Urinary bladder (tissue), 3 donors: ENCODE measurements at regions not wholly inside any gene's neighbourhood (a gene's known extent, or its start where the extent isn't known, plus 50 kb on each side); places are given as distances from the start of the nearest gene placed in this dataset.

ENCODE experiments used
- DNase-seq: peaks from one replicate; pipeline ENCODE4 v3.0.0-alpha.2; 2015; ENCODE audit errors: extremely low spot score
- H3K27ac ChIP-seq: one replicate; pipeline ENCODE4 v1.5.1; 2013; ENCODE audit warnings: low read depth, mild to moderate bottlenecking, moderate library complexity
- H3K36me3 ChIP-seq: one replicate; pipeline ENCODE4 v1.6.1; 2013; ENCODE audit warnings: mild to moderate bottlenecking, moderate library complexity; ENCODE audit not compliant: insufficient read depth
- H3K4me1 ChIP-seq: one replicate; pipeline ENCODE4 v1.6.1; 2013; ENCODE audit warnings: mild to moderate bottlenecking, moderate library complexity; ENCODE audit not compliant: insufficient read depth
- H3K4me3 ChIP-seq: one replicate; pipeline ENCODE4 v1.5.1; 2013; ENCODE audit warnings: low read depth, low read length
- WGBS: extraction: QIAGEN DNeasy Blood & Tissue Kit; methylation state at CpG from one replicate; pipeline ENCODE4 v1.1.7; 2013; 5-methylcytosine and 5-hydroxymethylcytosine counted together
- donor health status: healthy with polysubstance abuse.
- donor health status: healthy.

DNA sequence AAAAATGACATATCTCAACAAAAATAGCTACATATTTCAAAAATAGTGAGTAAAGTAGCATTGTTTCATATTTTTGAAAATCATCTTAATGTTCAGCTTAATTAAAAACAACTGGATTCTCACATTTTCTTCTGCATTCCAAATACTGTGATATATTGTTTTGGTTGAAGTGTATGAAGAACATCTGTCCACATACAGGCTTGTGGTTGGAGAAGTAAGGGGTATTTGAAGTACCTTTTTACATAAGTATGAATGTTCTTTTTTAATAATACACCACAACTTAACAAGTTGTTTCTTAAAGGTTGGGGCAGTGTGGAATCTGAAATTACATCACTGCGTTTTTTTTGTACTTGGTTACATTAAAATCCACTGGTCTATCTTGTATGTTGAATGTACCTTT lies 442.5 kb downstream of the KIF20B start:
- WGBS: 99% methylated on average over 1 of the region's 1 CpG

GRCh38 chr10:90148116-90148855 lies 446.9 kb downstream of the KIF20B start:
- 73% methylated on average over 6 of the region's 6 CpGs for WGBS
- Histone ChIP-seq H3K36me3 (no peaks in the 10 kb centered on the region), H3K27ac (no peak overlapping the region), H3K4me1 (no peaks in the 10 kb centered on the region), H3K4me3 (no peak overlapping the region)
- no peak for DNase-seq

More for the DNA sequence above, 442.5 kb downstream of the KIF20B start:
- H3K4me1 ChIP-seq: no peaks in the 10 kb centered on the region
- no peak overlapping the region for H3K27ac ChIP-seq
- DNase-seq: no peak
- no peaks in the 10 kb centered on the region for H3K36me3 ChIP-seq
- H3K4me3 ChIP-seq: no peak overlapping the region

DNA sequence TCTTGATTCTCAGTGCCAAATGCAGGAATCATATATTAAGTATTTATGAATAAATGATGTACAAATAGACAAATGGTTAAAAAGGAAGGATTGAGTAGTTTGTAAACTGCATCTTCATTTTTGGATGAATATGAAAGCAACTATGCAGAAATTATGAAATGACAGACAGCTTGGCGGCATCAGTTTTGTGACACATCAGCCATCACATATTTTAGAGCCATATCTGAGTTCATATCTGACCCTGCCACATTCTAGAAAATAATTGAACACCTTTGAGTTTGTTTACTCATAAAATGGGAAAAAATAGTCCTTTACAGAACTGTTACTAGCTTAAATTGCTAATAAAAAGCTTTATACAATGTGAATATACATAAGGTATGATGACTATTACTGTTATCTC lies 448.2 kb downstream of the KIF20B start:
- Histone ChIP-seq H3K27ac (no peak overlapping the region), H3K36me3 (no peaks in the 10 kb centered on the region), H3K4me3 (no peak overlapping the region), H3K4me1 (no peaks in the 10 kb centered on the region)
- 100% methylated on average over 1 of the region's 1 CpG for WGBS
- DNase-seq: no peak

DNA sequence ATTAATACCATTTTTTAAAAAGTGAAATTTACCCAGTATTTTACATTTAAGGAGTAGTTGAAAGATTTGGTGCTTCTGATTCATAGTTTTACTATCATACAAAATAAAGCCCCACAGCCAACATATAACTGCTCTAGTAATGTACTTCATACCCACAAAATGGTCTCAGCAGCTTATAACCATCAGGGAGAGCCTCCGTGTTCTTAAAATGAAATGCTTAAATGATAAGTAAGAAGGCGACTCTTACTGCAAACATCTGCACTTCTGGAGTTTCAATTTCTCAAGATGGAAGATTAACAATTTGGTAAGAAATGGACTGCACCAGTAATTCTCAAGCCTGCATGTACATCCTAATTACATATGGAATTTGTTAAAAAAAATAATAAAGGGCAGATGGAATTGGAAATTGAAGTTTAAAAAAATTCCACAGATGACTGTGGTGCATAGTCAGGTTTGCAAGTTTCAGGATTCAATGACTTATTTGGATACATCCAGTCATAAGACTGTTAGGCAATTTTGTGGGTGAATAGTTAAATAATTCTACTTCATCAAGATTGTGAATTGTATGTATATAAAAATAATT lies 461.0 kb downstream of the KIF20B start:
- 78% methylated on average over 2 of the region's 2 CpGs for WGBS

DNA sequence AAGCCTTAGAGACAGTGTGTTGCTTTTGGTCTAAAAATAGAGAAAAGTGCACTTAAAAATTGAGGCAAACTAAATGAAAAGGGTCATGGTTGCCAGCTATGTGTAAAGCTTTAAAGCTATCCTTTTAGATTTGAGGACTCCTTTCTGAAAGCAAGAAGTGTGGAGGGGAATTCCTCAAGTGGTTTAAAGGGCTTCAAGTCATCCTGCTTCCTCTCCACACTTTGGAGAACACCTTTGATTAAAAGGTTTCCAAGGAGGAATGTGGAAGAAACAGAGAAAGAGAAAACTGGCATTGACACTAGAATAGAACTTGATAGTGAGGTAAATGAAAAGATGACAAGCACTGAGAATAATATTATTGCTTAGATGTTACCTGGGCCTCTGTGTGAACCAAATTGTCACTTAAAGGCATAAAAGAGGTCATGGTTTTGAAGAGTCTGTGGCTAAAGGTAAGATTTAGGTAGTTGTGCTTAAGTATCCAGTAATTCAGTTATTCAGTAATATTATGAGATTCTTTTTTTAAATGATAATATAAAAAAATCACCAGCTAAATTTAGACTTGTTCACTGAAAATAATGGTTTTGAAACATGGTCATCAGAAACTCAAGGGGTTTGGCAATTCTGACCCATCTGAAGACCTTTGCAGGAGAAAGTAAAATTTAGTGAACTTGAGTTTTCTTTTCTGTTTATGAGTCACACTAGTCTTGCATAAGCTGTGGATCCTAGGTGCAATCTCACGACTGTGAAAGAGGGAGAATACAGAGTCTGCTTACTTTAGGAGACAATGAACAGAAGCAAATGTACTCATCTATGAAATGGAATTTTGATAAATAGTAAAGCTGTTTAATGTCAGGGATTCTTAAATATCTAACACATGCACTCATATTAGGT lies 466.0 kb downstream of the KIF20B start:
- Histone ChIP-seq H3K4me1 (no peaks in the 10 kb centered on the region), H3K4me3 (no peak overlapping the region), H3K36me3 (no peaks in the 10 kb centered on the region), H3K27ac (no peak overlapping the region)
- no peak for DNase-seq
- 31% methylated on average over 1 of the region's 1 CpG for WGBS

More for the DNA sequence above, 461.0 kb downstream of the KIF20B start:
- H3K4me3 ChIP-seq: no peak overlapping the region
- H3K27ac ChIP-seq: no peak overlapping the region
- DNase-seq: no peak
- H3K36me3 ChIP-seq: no peaks in the 10 kb centered on the region
- no peaks in the 10 kb centered on the region for H3K4me1 ChIP-seq

GRCh38 chr10:90168244-90168643 lies 466.9 kb downstream of the KIF20B start:
- H3K4me1 ChIP-seq: no peaks in the 10 kb centered on the region
- no peak overlapping the region for H3K4me3 ChIP-seq
- no peak for DNase-seq
- no peaks in the 10 kb centered on the region for H3K36me3 ChIP-seq
- 86% methylated on average over 7 of the region's 7 CpGs for WGBS
- no peak overlapping the region for H3K27ac ChIP-seq

GRCh38 chr10:90171014-90171722 lies 469.8 kb downstream of the KIF20B start:
- Histone ChIP-seq H3K27ac (no peak overlapping the region), H3K36me3 (no peaks in the 10 kb centered on the region), H3K4me1 (no peaks in the 10 kb centered on the region), H3K4me3 (no peak overlapping the region)
- DNase-seq: no peak
- 70% methylated on average over 2 of the region's 2 CpGs for WGBS

- Histone ChIP-seq H3K36me3 (no peaks in the 10 kb centered on the region), H3K4me1 (no peaks in the 10 kb centered on the region), H3K4me3 (no peak overlapping the region), H3K27ac (no peak overlapping the region)
- WGBS: 86% methylated on average over 3 of the region's 3 CpGs
- DNase-seq: no peak
Measured at GRCh38 chr10:90174531-90174930, 473.1 kb downstream of the KIF20B start.

GRCh38 chr10:90175161-90175681 lies 473.8 kb downstream of the KIF20B start:
- H3K27ac ChIP-seq: no peak overlapping the region
- H3K36me3 ChIP-seq: no peaks in the 10 kb centered on the region
- no peak for DNase-seq
- H3K4me1 ChIP-seq: no peaks in the 10 kb centered on the region
- 51% methylated on average over 7 of the region's 7 CpGs for WGBS
- H3K4me3 ChIP-seq: no peak overlapping the region

DNA sequence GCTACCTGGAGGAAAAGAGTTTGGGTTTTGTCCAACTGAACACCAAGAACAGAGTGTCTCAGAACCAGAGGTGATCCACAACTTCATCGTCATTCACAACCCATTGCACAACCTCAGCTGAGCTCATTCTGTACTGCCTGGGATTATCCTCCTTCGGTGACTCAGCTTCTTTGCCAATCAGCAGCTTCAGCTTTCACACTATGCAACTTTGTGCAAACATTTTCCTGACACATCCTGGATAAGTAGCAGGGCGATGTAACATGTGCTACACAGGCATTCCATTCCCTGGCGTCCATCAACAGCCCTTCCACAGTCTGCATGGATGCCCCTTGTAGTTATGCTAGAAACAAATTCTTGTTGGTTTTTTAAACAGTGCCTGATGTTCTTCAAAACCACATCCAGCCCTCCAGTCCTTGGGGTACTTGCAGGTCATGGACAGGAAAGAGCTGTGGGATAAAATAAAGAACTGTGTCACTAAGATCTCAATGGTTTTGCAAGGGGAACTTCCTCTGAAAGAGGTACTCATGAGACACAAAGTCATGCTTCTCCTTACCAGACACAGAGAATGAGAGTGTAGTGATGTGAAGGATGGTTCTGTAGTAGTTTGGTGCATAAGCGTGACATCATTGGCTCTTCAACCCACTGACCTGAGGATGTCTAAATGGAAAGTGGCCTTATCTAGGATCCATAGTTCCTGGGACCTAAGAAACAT lies 478.5 kb downstream of the KIF20B start:
- no peak for DNase-seq
- no peaks in the 10 kb centered on the region for H3K36me3 ChIP-seq
- no peak overlapping the region for H3K4me3 ChIP-seq
- H3K27ac ChIP-seq: no peak overlapping the region
- no peaks in the 10 kb centered on the region for H3K4me1 ChIP-seq
- WGBS: 83% methylated on average over 5 of the region's 5 CpGs

DNA sequence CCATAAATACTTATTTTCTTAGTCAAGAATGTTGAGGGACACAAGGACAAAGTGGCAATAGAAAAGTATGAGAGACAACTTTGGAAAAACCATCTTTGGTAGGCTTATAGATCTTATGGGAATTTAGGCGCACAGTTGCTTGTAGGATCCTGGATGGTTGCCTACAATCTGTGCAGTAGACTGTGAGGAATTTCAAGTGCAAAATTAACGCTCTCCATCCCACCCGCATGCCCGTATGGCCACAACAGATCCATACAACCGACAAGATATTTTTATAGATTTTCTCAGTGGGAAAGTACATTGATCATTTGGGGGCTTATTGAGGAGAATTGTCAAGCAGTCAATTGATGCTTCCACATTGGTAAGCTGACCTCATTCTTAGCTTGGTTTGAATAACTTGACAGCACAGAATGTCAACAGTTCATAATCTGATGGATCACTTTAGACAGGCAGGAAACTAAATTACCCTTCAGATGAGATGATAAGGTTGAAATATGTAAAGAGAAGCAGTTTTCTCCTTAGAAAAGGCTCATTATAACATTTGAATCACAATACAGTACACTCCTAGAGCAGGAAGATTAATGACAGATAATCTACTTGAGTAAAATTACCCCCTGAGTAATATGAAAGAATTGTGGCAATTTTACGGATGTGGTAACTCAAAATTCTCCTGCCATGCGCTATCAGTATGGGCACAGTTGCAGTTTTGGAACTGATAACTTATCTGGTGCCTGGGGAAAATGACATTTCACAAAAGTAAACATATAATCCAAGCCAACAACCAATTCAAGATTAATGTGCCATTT lies 479.7 kb downstream of the KIF20B start:
- WGBS: 79% methylated on average over 7 of the region's 7 CpGs
- no peak for DNase-seq
- H3K4me1 ChIP-seq: no peaks in the 10 kb centered on the region
- H3K36me3 ChIP-seq: no peaks in the 10 kb centered on the region
- no peak overlapping the region for H3K4me3 ChIP-seq
- H3K27ac ChIP-seq: no peak overlapping the region

GRCh38 chr10:90192825-90193224 lies 491.4 kb downstream of the KIF20B start:
- WGBS: 46% methylated on average over 1 of the region's 1 CpG
- Histone ChIP-seq H3K27ac (no peak overlapping the region), H3K4me1 (no peaks in the 10 kb centered on the region), H3K36me3 (no peaks in the 10 kb centered on the region), H3K4me3 (no peak overlapping the region)
- no peak for DNase-seq
